HG02571 (cell line): ENCODE measurements at regions not wholly inside any gene's neighbourhood (a gene's known extent, or its start where the extent isn't known, plus 50 kb on each side); places are given as distances from the start of the nearest gene placed in this dataset.
"Not testable (repeated sequence)": the region's sequence is repeated elsewhere in the genome, so short reads cannot be mapped to it uniquely, and the experiment has no call there.

Source experiments
- ATAC-seq: cut with Tn5 transposase; IDR thresholded peaks from one replicate; pipeline ENCODE4 v1.9.1; 2021; ENCODE audit warnings: mild to moderate bottlenecking, moderate library complexity; ENCODE audit not compliant: unreplicated experiment

- ATAC-seq: no peak
Measured at GRCh38 chr2:53381271-53381670, 386.3 kb upstream of the CHAC2 start.

DNA sequence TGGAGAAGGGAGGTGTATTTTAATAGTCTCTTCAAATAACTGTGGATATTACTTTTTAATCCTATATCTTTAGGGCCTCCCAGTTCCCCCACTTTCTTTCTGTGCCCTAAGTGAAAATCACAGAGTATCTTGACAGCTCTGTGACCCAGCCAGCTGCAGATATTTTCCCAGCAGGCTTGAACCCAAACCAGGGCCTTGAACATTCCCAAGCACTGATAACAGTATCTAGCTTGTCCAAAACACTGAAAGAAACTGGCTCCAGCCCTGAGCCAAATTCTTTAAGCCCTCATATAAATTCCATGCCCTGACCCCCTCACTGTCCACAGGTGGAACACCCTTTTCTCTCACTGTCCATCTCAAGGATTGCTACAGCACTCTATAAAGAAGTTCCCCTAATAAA lies 388.1 kb upstream of the CHAC2 start:
- ATAC-seq: no peak

GRCh38 chr2:53378791-53379190 lies 388.8 kb upstream of the CHAC2 start:
- no peak for ATAC-seq

DNA sequence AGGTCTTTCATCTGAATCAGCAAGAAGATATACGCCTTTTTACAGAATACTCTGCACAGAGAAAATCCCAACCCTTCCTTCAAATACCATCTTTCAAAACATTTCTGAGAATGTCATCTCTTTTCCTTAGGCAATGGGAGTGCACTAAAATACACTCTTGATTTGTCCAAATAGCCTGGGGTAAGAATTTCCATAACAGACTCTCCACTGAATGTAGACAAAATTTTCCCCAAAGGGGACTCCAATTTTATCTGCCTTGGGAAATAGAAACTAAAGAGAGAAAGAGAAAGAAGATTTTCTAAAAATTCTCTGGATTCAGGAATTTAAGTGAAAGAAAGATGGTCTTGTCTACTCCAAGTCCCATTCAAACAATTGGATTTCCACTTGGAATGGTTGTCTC lies 394.5 kb upstream of the CHAC2 start:
- no peak for ATAC-seq

DNA sequence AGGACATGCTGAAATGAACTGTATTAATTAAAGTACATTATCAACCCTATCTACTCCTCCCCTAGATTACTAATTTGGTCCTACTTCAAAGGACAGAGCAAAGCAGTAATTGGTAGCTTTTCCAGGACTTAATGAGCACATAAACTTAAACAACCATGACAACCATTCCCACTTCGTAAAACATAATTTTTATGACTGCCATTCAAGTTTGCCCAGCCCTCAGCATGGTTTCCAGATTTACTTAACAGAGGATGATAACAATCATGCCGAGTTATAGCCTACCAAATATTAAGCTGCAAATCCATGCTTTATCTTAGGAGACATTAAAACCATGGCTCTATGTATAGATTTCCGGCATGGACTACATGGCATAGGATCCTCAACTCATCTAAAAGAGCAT lies 401.1 kb upstream of the CHAC2 start:
- no peak for ATAC-seq

DNA sequence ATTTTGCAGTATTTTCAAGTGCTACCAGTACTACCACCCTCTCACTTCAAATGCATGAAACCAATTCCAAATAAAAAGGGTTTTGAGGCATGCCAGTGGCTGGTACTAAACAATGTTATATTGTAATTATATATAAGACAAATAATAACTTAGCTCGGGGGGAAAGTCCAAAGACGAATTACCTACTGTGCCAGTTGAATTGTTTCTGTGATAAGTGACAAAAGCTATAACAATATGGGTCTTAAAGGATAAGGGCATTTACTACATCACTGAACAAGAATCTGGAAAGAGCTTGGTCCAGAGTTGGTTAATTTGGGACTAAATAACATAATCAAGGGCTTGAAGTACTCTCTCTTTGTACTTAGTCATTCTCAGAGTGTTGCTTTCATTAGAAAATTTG lies 404.7 kb upstream of the CHAC2 start:
- ATAC-seq: no peak

DNA sequence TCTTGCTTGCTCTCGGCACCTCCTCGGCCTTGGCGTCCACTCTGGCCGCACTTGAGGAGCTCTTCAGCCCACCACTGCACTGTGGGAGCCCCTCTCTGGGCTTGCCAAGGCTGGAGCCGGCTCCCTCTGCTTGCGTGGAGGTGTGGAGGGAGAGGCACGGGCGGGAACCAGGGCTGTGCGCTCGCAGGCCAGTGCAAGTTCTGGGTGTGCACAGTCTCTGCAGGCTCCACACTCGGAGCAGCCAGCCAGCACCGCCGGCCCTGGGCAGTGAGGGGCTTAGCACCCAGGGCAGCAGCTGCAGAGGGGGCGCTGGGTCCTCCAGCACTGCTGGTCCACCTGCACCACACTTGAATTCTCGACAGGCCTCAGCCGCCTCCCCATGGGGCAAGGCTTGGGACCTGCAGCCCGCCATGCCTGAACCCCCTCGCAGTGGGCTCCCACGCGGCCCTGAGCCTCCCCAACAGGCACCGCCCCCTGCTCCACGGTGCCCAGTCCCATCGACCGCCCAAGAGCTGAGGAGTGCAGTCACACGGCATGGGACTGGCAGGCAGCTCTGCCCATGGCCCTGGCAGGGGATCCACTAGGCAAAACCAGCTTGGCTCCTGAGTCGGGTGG lies 411.2 kb upstream of the CHAC2 start:
- no peak for ATAC-seq

- ATAC-seq: no peak
Measured at GRCh38 chr2:53353135-53354114, 414.2 kb upstream of the CHAC2 start.

- ATAC-seq: no peak
Measured at GRCh38 chr2:53347269-53347668, 420.3 kb upstream of the CHAC2 start.

- ATAC-seq: no peak
Measured at GRCh38 chr2:53342248-53342647, 425.4 kb upstream of the CHAC2 start.

DNA sequence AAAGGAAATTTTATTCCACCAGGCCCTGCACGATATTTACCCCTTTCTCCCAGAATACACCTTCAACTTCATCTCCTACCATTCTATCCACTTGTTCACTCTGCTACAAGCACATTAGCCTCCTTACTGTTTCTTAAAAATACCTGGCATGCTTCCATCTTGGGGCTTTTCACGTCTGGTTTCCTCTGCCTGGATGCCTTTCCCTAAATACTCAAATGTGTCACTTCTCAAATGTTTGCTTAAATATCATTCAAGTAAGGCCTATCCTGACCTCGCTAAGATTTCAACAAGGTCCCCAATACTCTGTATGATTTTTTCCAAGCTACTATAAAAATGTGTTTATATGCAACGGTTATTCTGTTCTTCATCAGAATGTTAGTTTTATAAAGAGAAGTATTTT lies 433.0 kb upstream of the CHAC2 start:
- ATAC-seq: no peak

- ATAC-seq: no peak
Measured at GRCh38 chr2:53331667-53332066, 435.9 kb upstream of the CHAC2 start.

DNA sequence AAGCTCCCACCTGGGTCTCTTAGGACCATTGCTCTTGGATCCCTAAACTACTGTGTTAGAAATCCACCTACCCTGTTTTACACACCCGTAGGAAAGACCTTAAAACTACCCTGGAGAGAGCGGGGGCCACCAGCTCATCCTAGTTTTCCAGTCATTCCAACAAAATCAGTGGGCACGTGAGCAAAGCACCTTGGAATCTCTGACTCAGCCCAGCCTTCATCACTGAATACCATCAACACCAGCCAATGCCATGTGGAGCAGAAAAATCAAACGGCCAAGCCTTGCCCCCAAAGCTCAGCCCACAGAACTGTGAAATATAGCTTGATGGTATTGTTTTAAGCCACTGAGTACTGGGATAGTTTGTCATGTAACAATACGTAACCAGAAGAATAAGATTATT lies 449.7 kb upstream of the CHAC2 start:
- no peak for ATAC-seq

DNA sequence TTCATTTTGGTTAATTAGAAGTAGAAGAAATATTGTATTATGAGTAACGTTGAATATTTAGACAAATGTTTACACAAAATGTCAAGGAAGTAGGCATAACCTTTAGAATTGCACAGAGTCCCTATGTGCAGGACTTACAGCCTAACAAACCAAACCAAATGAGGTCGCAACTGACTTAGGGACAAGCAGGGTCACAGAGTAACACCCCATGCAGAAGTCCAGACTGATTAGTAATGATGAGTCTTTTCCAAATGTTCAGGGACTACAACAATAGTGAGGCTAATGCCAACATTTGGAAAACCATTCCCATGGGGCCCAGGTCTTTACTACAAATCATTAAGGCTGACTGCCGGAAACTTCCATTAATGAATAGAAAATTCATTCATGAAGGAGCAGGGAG lies 452.5 kb upstream of the CHAC2 start:
- ATAC-seq: no peak

DNA sequence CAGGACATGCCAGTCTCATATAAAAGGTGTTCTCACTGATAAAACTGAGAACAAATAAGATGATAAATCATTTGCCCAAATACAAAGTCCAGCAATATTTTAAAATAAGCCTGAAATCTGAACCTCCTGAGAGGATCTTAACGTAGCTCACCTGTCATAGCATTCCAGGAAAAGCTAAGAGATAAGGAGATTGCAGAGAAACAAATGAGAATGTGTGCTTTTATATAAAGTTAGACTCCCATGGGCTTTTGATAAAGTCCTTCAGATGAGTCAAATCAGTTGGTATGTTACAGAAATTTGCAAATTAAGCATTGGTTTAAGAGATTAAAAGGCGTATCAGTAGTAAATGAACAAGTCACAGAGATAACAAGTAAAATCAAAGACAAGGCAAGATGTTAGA lies 452.9 kb upstream of the CHAC2 start:
- ATAC-seq: no peak

DNA sequence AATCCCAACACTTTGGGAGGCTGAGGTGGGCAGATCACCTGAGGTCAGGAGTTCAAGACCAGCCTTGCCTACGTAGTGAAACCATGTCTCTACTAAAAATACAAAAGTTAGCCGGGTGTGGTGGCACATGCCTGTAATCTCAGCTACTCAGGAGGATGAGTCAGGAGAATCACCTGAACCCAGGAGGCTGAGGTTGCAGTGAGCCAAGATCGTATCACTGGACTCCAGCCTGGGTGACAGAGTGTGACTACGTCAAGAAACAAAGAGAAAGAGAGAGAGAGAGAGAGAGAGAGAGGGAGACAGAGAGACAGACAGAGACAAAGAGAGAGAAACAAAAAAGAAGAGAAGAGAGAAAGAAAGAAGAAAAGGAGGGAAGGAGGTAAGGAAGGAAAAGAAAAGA lies 454.0 kb upstream of the CHAC2 start:
- ATAC-seq: not testable (repeated sequence)

GRCh38 chr2:53312721-53313120 lies 454.9 kb upstream of the CHAC2 start:
- ATAC-seq: no peak

DNA sequence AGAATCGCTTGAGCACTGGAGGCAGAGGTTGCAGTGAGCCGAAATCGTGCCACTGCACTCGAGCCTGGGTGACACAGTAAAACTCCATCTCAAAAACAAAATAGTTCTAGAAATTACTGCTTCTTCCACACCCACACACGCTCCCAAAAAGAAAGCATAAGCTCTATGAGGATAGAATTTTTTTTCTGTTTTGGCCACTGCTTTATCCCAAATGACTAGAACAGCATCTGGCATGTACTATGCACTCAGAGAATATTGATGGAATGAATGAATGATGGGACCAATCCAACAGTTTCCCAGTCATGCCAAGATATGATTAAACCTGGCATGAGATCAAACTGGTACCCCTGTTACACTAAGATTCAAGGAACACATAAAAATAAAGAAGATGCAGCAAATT lies 455.4 kb upstream of the CHAC2 start:
- ATAC-seq: no peak

DNA sequence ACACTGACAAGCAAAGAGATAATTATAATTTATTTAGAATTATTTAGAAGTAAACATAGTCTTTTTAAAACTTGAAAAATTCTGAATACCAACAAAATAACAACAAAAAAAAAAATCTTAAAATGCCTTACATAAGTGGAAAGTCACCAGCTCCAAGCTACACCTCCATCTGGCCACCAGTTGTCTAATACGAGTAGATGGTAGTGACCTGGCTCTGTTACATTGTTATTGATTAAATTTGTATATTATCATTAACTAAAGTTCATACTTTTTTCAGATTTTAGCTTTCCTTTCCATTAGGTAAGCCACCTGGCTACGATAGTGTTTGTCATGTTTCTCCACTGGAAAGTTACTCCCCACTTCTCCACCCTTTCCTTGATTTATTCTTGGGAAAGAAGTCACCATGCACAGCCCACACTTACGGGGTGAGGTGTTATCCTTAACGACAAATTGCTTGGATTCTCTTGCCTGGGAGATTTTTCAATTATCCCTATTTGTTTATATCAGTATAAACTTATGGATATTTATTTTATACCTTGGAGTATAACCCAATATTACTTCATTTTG lies 464.5 kb upstream of the CHAC2 start:
- ATAC-seq: no peak

GRCh38 chr2:53302455-53302854 lies 465.1 kb upstream of the CHAC2 start:
- ATAC-seq: no peak

- ATAC-seq: no peak
Measured at GRCh38 chr2:53289309-53290006, 478.1 kb upstream of the CHAC2 start.
